GM12878 (cell line): ENCODE measurements at regions not wholly inside any gene's neighbourhood (a gene's known extent, or its start where the extent isn't known, plus 50 kb on each side); places are given as distances from the start of the nearest gene placed in this dataset.

Experiments used
- CEBPB ChIP-seq, 2 experiments: fragments of 150-350 bp in 1 of 2; IDR thresholded peaks; 2 replicates each; pipeline ENCODE4 v1.6.1; 2012 to 2014; ENCODE audit warnings: low read depth in 2 of 2, low read length in 2 of 2, borderline replicate concordance in 1 of 2, inconsistent platforms in 1 of 2
- EP300 ChIP-seq, 2 experiments: fragments of 150-350 bp in 1 of 2; IDR thresholded peaks; 2 replicates each; pipeline ENCODE4 v1.6.1; 2011 to 2012; ENCODE audit warnings: low read depth in 2 of 2, low read length in 2 of 2, borderline replicate concordance in 1 of 2, improper control_type of control experiment in 1 of 2, inconsistent platforms in 1 of 2; ENCODE audit not compliant: control insufficient read depth in 1 of 2
- MAX ChIP-seq: IDR thresholded peaks from 2 replicates; pipeline ENCODE4 v1.6.1; 2012; ENCODE audit warnings: low read depth, low read length, improper control_type of control experiment
- RFX5 ChIP-seq: IDR thresholded peaks from 2 replicates; pipeline ENCODE4 v1.6.1; 2011; ENCODE audit warnings: low read depth, low read length, improper control_type of control experiment
- ZBTB40 ChIP-seq: fragments of 450-650 bp; IDR thresholded peaks from 2 replicates; pipeline ENCODE4 v1.6.1; 2016; ENCODE audit warnings: mild to moderate bottlenecking, moderate library complexity, borderline replicate concordance
- ZNF622 ChIP-seq: fragments of 450-650 bp; IDR thresholded peaks from 2 replicates; pipeline ENCODE4 v1.6.1; 2017; ENCODE audit warnings: mild to moderate bottlenecking, inconsistent platforms

GRCh38 chr3:6216135-6217026 is 644.5 kb upstream of the GRM7 start:
- TF ChIP-seq RFX5: no peak
- no peak for TF ChIP-seq ZBTB40
- no peak for TF ChIP-seq CEBPB (IDR thresholded peaks at IDR 0.05; ENCODE audit: borderline replicate concordance in 1 of 2, low read depth in 2 of 2, low read length in 2 of 2)
- TF ChIP-seq ZNF622: no peak
- TF ChIP-seq EP300 (IDR thresholded peaks at IDR 0.05; ENCODE audit: borderline replicate concordance in 1 of 2, control insufficient read depth in 1 of 2, low read depth in 2 of 2, low read length in 2 of 2): no peak
- TF ChIP-seq MAX: no peak
